K562 (cell line): ENCODE measurements at regions not wholly inside any gene's neighbourhood (a gene's known extent, or its start where the extent isn't known, plus 50 kb on each side); places are given as distances from the start of the nearest gene placed in this dataset.
A peak's percentile ranks its signal among the peaks of the same experiment; 100 is the strongest.

Source experiments
- ATAC-seq: fragments of 200-7000 bp; cut with Tn5 transposase; 3 replicates; pipeline ENCODE4 v1.9.1; 2020; ENCODE audit warnings: moderate library complexity
- BruUV-seq: library from RNA; stranded (reverse); fragments of 400-500 nt; replicated peaks from 2 replicates; lab custom pipeline; 2021; lab: Mats Ljungman, UMichigan
- CTCF ChIA-PET: fragments of 300-600 bp; formaldehyde crosslinking; extraction: SDS; loops from one replicate; lab custom pipeline; 2021; ENCODE audit warnings: low intra/inter-chr PET ratio; lab: Yijun Ruan, JAX
- POLR2A ChIA-PET: fragments of 300-600, 350-650 bp; sonication (Branson Sonifier 250); formaldehyde crosslinking; extraction: SDS; loops from one replicate; lab custom pipeline; 2021; ENCODE audit warnings: antibody characterized with exemption, inconsistent platforms; lab: Yijun Ruan, JAX
- DNase-seq, 4 experiments: peaks; one replicate each; pipeline versions ENCODE4 v3.0.0 to v3.0.0-alpha.2; 2011 to 2018; ENCODE audit warnings: low spot score in 3 of 4, mixed read lengths in 3 of 4; ENCODE audit errors: extremely low read depth in 1 of 4
- FAIRE-seq: peaks from 2 replicates; lab custom pipeline; 2011; peaks lifted over from hg19 to GRCh38; lab: Jason Lieb, UNC
- H2AFZ ChIP-seq: 2 replicates; pipeline ENCODE4 v1.6.0; 2011; ENCODE audit warnings: low read depth, low read length, control low read depth, inconsistent platforms
- H3K27ac ChIP-seq: fragments of 200-600 bp; 3 replicates; pipeline ENCODE4 v1.8.0; 2011; ENCODE audit warnings: low read depth, mild to moderate bottlenecking, control low read depth, inconsistent platforms, low read length, moderate library complexity, mixed read lengths; ENCODE audit errors: extremely low read depth
- H3K27me3 ChIP-seq, 2 experiments: fragments of 300-600 bp in 1 of 2; 2 replicates in 1 of 2; 3 replicates in 1 of 2; pipeline versions ENCODE4 v1.6.0 to v1.8.0; 2011; ENCODE audit warnings: inconsistent platforms in 2 of 2, low read length in 2 of 2, mild to moderate bottlenecking in 1 of 2, mixed read lengths in 1 of 2, moderate library complexity in 1 of 2; ENCODE audit not compliant: control insufficient read depth in 2 of 2, insufficient read depth in 2 of 2
- H3K36me3 ChIP-seq: fragments of 300-600 bp; 3 replicates; pipeline ENCODE4 v1.8.0; 2011; ENCODE audit warnings: mild to moderate bottlenecking, low read length, inconsistent platforms; ENCODE audit not compliant: control insufficient read depth, insufficient read depth
- H3K4me1 ChIP-seq, 2 experiments: fragments of 200-600 bp in 1 of 2; replicated peaks in 1 of 2; 2 replicates in 1 of 2; 3 replicates in 1 of 2; pipeline versions ENCODE4 v1.5.1 to v1.8.0; 2011; ENCODE audit warnings: inconsistent platforms in 2 of 2, low read length in 2 of 2, mild to moderate bottlenecking in 1 of 2, mixed read lengths in 1 of 2, moderate library complexity in 1 of 2; ENCODE audit not compliant: control insufficient read depth in 2 of 2, insufficient read depth in 2 of 2
- H3K4me2 ChIP-seq: 2 replicates; pipeline ENCODE4 v1.6.1; 2011; ENCODE audit warnings: low read length, control low read depth, inconsistent platforms, mixed read lengths; ENCODE audit not compliant: insufficient read depth
- H3K4me3 ChIP-seq: fragments of 200-600 bp; sonication (generic), shearing (Covaris generic); 2 replicates; pipeline ENCODE4 v1.5.1; 2016; ENCODE audit warnings: control low read depth, inconsistent platforms
- H3K79me2 ChIP-seq: fragments of 200-600 bp; 3 replicates; pipeline ENCODE4 v1.8.0; 2011; ENCODE audit warnings: low read length, inconsistent platforms; ENCODE audit not compliant: control insufficient read depth, insufficient read depth
- H3K9ac ChIP-seq, 2 experiments: 2 replicates each; pipeline versions ENCODE4 v1.6.0 to v1.6.1; 2011; ENCODE audit warnings: low read depth in 2 of 2, low read length in 2 of 2, control low read depth in 1 of 2, inconsistent platforms in 1 of 2, mild to moderate bottlenecking in 1 of 2, mixed read lengths in 1 of 2; ENCODE audit not compliant: insufficient read depth in 1 of 2
- H3K9me1 ChIP-seq: one replicate; pipeline ENCODE4 v1.6.0; 2011; ENCODE audit warnings: inconsistent platforms, mild to moderate bottlenecking, low read length, moderate library complexity; ENCODE audit not compliant: control insufficient read depth, insufficient read depth
- H3K9me3 ChIP-seq: replicated peaks from 2 replicates; pipeline ENCODE4 v1.5.1; 2011; ENCODE audit warnings: low read depth, low read length, inconsistent platforms; ENCODE audit not compliant: control insufficient read depth, insufficient read depth
- H4K20me1 ChIP-seq: replicated peaks from 2 replicates; pipeline ENCODE4 v1.6.1; 2011; ENCODE audit warnings: low read length, inconsistent platforms, mixed read lengths; ENCODE audit not compliant: control insufficient read depth, insufficient read depth
- MAFF ChIP-seq: IDR thresholded peaks from 2 replicates; pipeline ENCODE4 v1.6.1; 2012; ENCODE audit warnings: low read length, improper control_type of control experiment
- MAFG ChIP-seq: fragments of 450-650 bp; conservative IDR thresholded peaks from 2 replicates; pipeline ENCODE4 v1.6.1; 2016; ENCODE audit warnings: missing genetic modification characterization, missing compliant biosample characterization
- MAFK ChIP-seq: IDR thresholded peaks from 2 replicates; pipeline ENCODE4 v1.6.1; 2011; ENCODE audit warnings: low read length, improper control_type of control experiment
- THRA ChIP-seq: fragments of 450-650 bp; IDR thresholded peaks from 2 replicates; pipeline ENCODE4 v1.6.1; 2017; ENCODE audit warnings: mild to moderate bottlenecking, moderate library complexity
- ZNF316 ChIP-seq: fragments of 450-650 bp; IDR thresholded peaks from 2 replicates; pipeline ENCODE4 v1.6.1; 2016
- WGBS: fragments of 100-300 bp; shearing (Covaris generic); methylation state at CpG from one replicate; pipeline ENCODE4 v1.1.6; 2016; ENCODE audit warnings: low coverage, mixed read lengths; ENCODE audit not compliant: insufficient coverage; ENCODE audit errors: missing lambda C conversion rate; 5-methylcytosine and 5-hydroxymethylcytosine counted together
- in situ Hi-C: fragments of 300-500 bp; cut with MboI; formaldehyde crosslinking; loops from 4 replicates; pipeline ENCODE4 v1.15.0; 2018; ENCODE audit warnings: inconsistent platforms, mixed read lengths
- intact Hi-C: fragments of 100-400 bp; cut with micrococcal nuclease; formaldehyde crosslinking; loops from 2 replicates; pipeline ENCODE4 v1.14.2; 2022
- TF ChIP-seq, protein P1 (sequence below): sonication (generic); formaldehyde crosslinking; IDR thresholded peaks from 2 replicates; pipeline ENCODE4 v1.9.0; 2022; ENCODE audit warnings: mild to moderate bottlenecking, missing genetic modification reagents

DNA sequence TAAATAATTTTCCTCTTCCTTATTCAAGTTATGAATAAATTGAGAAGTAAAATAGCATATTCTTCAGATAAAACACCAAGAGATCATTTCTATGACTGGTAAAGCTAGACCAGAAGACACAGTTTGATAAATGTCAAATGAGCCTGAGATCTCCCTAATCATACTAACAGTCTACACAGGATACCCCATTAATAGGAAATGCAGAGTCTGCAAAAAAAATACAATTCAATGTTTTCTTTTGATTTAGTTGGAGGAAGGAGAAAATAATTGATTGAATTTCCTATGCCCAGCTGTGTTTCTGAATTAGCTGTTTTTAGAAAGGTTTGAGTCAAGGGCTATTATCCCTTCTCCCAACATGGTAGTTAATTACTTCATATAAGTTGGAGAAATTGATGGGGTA is 734.6 kb upstream of the SLITRK1 start (continued):
- TF ChIP-seq, protein P1, sequence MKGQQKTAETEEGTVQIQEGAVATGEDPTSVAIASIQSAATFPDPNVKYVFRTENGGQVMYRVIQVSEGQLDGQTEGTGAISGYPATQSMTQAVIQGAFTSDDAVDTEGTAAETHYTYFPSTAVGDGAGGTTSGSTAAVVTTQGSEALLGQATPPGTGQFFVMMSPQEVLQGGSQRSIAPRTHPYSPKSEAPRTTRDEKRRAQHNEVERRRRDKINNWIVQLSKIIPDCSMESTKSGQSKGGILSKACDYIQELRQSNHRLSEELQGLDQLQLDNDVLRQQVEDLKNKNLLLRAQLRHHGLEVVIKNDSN (CRISPR knock-in tag), result no peak

DNA sequence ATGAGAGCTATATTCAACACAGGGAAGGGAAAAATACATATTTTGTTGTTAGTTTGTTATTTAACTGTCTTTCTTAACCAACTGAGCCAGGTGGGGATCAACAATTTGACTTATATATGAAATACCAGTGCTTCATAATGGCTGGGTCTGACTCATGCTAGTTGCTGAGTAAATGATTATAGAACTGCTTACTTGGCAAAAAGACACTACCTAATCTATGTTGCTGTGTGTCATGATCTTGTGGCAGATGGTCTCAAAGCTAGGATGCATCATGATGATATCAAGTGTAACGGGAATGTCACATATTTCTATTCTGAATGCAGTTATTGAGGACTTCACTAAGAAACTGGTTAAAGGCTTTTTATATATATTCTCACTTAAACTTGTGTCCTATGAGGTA is 727.4 kb upstream of the SLITRK1 start:
- Histone ChIP-seq H3K9me3 (no peaks in the 10 kb centered on the region), H2AFZ (no peak overlapping the region), H3K4me1 (no peaks in the 10 kb centered on the region), H3K4me2 (no peak overlapping the region), H3K36me3 (no peaks in the 10 kb centered on the region), H4K20me1 (no peaks in the 10 kb centered on the region), H3K79me2 (no peaks in the 10 kb centered on the region), H3K9me1 (no peaks in the 10 kb centered on the region), H3K27ac (no peak overlapping the region), H3K9ac (no peak overlapping the region), H3K27me3 (no peaks in the 10 kb centered on the region), H3K4me3 (no peak overlapping the region)
- ChIA-PET CTCF (no interaction called here), POLR2A (no interaction called here)
- TF ChIP-seq MAFK (0 out of 2 replicates have a peak, but pooled peaks have one; percentile 11), MAFG (0 out of 2 replicates have a peak, but pooled peaks have one; percentile 23), MAFF (peak; percentile 43; the same call in 1 of the 2 replicates), THRA (no peak), ZNF316 (peak; percentile 25; the same call in 1 of the 2 replicates)
- BruUV-seq, result no TSS peak
- WGBS, result 0% methylated on average over 1 of the region's 1 CpG
- intact Hi-C loops (no loop called here), in situ Hi-C loops (no loop called here)
- ATAC-seq, result no peak
- DNase-seq, result no peak
- FAIRE-seq, result no peak
